C4-2B (cell line): ENCODE measurements at regions not wholly inside any gene's neighbourhood (a gene's known extent, or its start where the extent isn't known, plus 50 kb on each side); places are given as distances from the start of the nearest gene placed in this dataset.

Experiments used
- H3K27ac ChIP-seq: fragments of 450-650 bp; 2 replicates; pipeline ENCODE4 v1.5.1; 2017
- CTCF ChIP-seq: fragments of 450-650 bp; conservative IDR thresholded peaks from 2 replicates; pipeline ENCODE4 v1.5.1; 2017; ENCODE audit warnings: mild to moderate bottlenecking
- ZFX ChIP-seq: fragments of 450-650 bp; IDR thresholded peaks from 2 replicates; pipeline ENCODE4 v1.6.1; 2017

GRCh38 chr20:24359321-24360027, 110.0 kb upstream of the SYNDIG1 start:
- no peak overlapping the region for H3K27ac ChIP-seq

DNA sequence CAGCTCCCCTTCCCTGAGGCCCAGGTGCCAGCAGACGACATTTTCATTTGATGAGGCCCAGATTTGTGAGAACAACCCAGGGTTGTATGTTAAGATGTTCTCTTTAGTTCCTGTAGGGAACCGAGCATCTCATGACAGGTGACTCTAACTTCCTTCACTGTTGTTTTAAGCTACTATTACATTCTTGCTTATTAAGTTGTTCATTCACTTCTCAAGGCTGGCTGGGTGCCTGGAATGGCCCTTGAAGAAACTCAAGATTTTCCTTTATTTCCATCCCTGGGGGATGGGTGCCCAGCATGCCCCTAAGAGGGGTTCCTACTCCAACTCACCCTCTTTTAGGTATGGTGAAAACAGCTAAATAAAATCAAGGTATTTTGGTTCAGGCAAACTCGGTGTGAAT, 111.5 kb upstream of the SYNDIG1 start:
- H3K27ac ChIP-seq = no peak overlapping the region
- no peak for TF ChIP-seq CTCF

More at GRCh38 chr20:24359321-24360027, 110.0 kb upstream of the SYNDIG1 start:
- no peak for TF ChIP-seq CTCF
- no peak for TF ChIP-seq ZFX

DNA sequence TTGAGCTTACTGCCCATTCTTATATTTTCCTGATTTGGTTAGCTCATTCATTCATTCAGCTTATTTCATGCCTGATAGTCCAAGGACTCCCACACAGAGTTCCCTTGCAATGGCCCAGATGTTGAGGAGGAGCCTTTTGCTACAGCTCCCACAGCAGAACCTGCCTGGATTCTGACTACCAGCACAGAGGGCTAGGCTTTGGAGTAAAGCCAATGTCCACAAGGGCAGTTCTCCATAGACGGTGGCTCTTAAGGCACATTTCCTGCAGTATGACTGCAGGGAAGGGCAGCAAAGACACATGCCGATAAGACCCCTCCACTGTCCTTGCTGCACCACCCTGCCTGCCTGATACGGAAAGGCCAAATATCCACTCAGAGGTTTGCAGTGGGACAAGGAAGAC, 112.3 kb upstream of the SYNDIG1 start:
- TF ChIP-seq ZFX = no peak
- no peak for TF ChIP-seq CTCF
- no peak overlapping the region for H3K27ac ChIP-seq

GRCh38 chr20:24353135-24353690, 116.2 kb upstream of the SYNDIG1 start:
- TF ChIP-seq CTCF = no peak
- TF ChIP-seq ZFX = no peak

GRCh38 chr20:24350923-24351368, 118.5 kb upstream of the SYNDIG1 start:
- H3K27ac ChIP-seq = no peak overlapping the region
- TF ChIP-seq ZFX (no peak), CTCF (no peak)

More at GRCh38 chr20:24353135-24353690, 116.2 kb upstream of the SYNDIG1 start:
- no peak overlapping the region for H3K27ac ChIP-seq

GRCh38 chr20:24341781-24342180, 127.6 kb upstream of the SYNDIG1 start:
- H3K27ac ChIP-seq = no peak overlapping the region
- TF ChIP-seq ZFX (no peak), CTCF (no peak)

DNA sequence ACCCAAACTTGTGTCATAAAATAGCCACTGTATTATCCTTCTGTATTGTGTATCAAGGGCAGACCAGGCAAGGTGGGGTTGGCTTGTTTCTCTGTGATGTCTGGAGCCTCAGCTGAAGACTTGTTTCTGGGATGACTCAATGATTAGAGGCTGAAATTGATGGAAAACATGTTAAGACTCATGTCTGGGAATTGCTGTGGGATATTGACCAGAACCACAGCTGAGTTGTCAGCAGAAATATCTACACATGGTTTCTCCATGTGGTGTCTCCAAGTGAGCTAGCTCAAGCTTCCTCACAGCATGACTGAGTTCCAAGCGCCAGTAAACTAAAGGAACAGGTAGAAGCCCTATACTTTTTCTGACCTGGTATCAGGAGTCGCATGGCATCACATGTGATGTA, 128.5 kb upstream of the SYNDIG1 start:
- no peak overlapping the region for H3K27ac ChIP-seq
- TF ChIP-seq CTCF = no peak
- TF ChIP-seq ZFX = no peak
